Colonic mucosa (tissue), 4 donors: ENCODE measurements at regions not wholly inside any gene's neighbourhood (a gene's known extent, or its start where the extent isn't known, plus 50 kb on each side); places are given as distances from the start of the nearest gene placed in this dataset.

Source experiments
- DNase-seq: peaks from one replicate; pipeline ENCODE4 v3.0.0-alpha.2; 2020
- H3K27ac ChIP-seq: fragments of 200-600 bp; one replicate; pipeline ENCODE4 v1.8.0; 2021
- H3K27me3 ChIP-seq: fragments of 200-600 bp; one replicate; pipeline ENCODE4 v1.8.0; 2021
- H3K36me3 ChIP-seq: fragments of 200-600 bp; one replicate; pipeline ENCODE4 v1.8.0; 2021
- H3K4me1 ChIP-seq: fragments of 200-600 bp; one replicate; pipeline ENCODE4 v1.8.0; 2021; ENCODE audit warnings: mild to moderate bottlenecking
- H3K4me3 ChIP-seq: fragments of 200-600 bp; one replicate; pipeline ENCODE4 v1.8.0; 2021
- H3K9ac ChIP-seq, 2 donors: one replicate each; pipeline ENCODE4 v1.7.0; 2013; ENCODE audit warnings: control low read depth in 2 of 2, low read depth in 2 of 2, low read length in 2 of 2
- H3K9me3 ChIP-seq: fragments of 200-600 bp; one replicate; pipeline ENCODE4 v1.8.0; 2021
- intact Hi-C: fragments of 100-400 bp; cut with DNase I; formaldehyde crosslinking; loops from one replicate; pipeline ENCODE4 v1.14.1; 2022
- TF ChIP-seq, protein P1 (sequence below): fragments of 200-600 bp; IDR thresholded peaks from one replicate; pipeline ENCODE4 v1.8.0; 2022; ENCODE audit warnings: antibody characterized with exemption, mild to moderate bottlenecking
- donor health status: healthy.
- donor health status: DM: no; HTN: no; CAD: no.
- donor health status: DM: no; HTN: no; CAD: no.

DNA sequence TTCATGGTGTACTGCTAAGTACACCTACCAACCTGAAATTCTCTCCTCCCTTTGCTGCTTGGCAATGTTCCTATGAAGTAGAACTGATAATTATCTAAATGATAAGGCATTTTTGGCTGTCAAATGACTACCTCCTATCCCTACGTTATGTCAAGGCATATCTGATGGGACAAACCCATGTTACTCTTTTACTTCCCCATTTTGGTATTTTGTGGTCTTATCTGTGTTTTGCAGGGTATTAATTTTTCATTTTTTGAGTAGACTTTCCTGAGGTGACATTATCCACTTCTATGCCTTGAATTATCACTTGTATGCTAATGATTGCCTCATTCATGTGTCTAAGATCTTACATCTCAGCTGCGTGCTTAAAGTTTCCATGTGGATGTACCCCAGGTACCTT, 499.6 kb upstream of the B3GALT2 start:
- DNase-seq = no peak
- no peaks in the 10 kb centered on the region for H3K4me1 ChIP-seq
- H3K36me3 ChIP-seq = no peaks in the 10 kb centered on the region
- intact Hi-C loops = no loop called here
- no peak overlapping the region for H3K27ac ChIP-seq
- no peak overlapping the region for H3K4me3 ChIP-seq
- no peak overlapping the region for H3K9ac ChIP-seq
- H3K9me3 ChIP-seq = no peaks in the 10 kb centered on the region
- H3K27me3 ChIP-seq = no peaks in the 10 kb centered on the region
- TF ChIP-seq, protein P1, sequence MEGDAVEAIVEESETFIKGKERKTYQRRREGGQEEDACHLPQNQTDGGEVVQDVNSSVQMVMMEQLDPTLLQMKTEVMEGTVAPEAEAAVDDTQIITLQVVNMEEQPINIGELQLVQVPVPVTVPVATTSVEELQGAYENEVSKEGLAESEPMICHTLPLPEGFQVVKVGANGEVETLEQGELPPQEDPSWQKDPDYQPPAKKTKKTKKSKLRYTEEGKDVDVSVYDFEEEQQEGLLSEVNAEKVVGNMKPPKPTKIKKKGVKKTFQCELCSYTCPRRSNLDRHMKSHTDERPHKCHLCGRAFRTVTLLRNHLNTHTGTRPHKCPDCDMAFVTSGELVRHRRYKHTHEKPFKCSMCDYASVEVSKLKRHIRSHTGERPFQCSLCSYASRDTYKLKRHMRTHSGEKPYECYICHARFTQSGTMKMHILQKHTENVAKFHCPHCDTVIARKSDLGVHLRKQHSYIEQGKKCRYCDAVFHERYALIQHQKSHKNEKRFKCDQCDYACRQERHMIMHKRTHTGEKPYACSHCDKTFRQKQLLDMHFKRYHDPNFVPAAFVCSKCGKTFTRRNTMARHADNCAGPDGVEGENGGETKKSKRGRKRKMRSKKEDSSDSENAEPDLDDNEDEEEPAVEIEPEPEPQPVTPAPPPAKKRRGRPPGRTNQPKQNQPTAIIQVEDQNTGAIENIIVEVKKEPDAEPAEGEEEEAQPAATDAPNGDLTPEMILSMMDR = no peak

DNA sequence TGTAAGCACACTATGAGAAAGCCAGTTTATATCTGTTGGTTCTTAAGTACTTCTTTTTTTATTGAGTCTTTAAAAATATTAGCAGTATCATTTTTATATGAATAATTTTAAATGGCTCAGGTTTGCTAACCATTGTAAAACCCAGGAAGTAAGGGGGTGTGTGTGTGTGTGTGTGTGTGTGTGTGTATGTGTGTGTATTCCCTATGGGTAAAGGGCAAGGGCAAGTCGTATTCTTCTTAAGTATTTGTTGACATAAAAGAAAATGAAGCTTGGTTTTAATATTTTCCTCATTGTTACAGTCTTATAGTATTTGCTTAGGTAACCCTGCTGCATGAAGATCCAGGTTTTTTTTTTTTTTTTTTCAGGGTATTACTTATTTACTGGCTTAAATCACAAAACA, 495.0 kb upstream of the B3GALT2 start:
- Histone ChIP-seq H3K4me3 (no peak overlapping the region), H3K9ac (no peak overlapping the region), H3K9me3 (no peaks in the 10 kb centered on the region), H3K27ac (no peak overlapping the region), H3K27me3 (no peaks in the 10 kb centered on the region), H3K4me1 (no peaks in the 10 kb centered on the region), H3K36me3 (no peaks in the 10 kb centered on the region)
- TF ChIP-seq, protein P1 = no peak
- DNase-seq = no peak
- intact Hi-C loops = no loop called here

DNA sequence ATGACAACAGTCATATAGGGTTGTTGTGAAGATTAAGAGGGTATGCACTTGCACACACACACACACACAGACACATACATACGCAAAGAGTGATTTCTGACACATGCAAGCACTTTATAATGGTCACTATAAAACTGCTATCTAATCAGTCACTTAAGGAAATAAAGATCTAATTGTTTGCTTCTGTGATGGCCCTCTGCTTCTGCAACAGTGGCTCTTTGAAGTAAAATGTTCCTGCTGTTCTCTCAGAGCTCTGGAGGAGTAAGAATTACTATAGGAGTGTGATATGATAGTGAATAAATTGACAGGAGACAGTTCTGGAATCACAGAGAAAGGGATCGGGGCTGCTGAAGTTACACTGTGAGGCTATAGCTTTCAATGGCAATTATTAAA, 494.5 kb upstream of the B3GALT2 start:
- Histone ChIP-seq H3K9ac (no peak overlapping the region), H3K9me3 (no peaks in the 10 kb centered on the region), H3K27me3 (no peaks in the 10 kb centered on the region), H3K36me3 (no peaks in the 10 kb centered on the region), H3K4me3 (no peak overlapping the region), H3K27ac (no peak overlapping the region), H3K4me1 (no peaks in the 10 kb centered on the region)
- TF ChIP-seq, protein P1 = no peak
- intact Hi-C loops = no loop called here
- no peak for DNase-seq

DNA sequence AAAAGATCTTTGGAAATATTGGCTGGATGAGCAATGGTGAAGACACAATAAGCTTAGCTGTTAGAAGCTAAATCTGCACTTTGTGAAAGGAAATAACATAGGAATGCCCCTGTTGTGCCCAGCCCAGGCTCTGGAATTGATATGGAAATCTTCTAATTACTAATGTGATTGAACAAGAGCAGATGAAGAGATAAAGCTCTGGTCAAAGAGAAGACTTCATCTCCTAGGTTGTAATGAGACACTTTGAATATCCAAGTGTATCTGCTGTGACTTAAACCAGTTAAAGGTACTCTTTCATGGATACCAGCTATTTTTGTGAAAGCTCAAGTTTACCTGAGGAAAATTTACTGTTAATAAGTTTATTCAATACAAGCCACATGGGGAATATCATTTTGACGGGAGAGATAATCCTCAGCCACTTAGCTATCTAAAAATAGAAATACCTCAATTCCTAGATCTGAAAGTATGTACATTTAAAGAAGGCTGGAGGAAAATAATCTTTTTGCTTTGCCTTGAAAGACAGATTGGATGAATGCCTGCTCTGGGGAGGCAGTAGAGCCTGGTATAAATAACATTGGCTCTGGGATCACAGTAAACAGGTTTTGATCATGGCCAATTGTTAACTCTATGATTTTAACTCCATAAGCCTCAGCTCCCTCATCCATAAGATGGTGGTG, 494.0 kb upstream of the B3GALT2 start:
- Histone ChIP-seq H3K4me1 (peaks cover 4% of the 10 kb centered on the region), H3K27me3 (no peaks in the 10 kb centered on the region), H3K9ac (no peak overlapping the region), H3K9me3 (no peaks in the 10 kb centered on the region), H3K4me3 (no peak overlapping the region), H3K27ac (no peak overlapping the region), H3K36me3 (no peaks in the 10 kb centered on the region)
- intact Hi-C loops = no loop called here
- TF ChIP-seq, protein P1 = no peak
- DNase-seq = no peak

DNA sequence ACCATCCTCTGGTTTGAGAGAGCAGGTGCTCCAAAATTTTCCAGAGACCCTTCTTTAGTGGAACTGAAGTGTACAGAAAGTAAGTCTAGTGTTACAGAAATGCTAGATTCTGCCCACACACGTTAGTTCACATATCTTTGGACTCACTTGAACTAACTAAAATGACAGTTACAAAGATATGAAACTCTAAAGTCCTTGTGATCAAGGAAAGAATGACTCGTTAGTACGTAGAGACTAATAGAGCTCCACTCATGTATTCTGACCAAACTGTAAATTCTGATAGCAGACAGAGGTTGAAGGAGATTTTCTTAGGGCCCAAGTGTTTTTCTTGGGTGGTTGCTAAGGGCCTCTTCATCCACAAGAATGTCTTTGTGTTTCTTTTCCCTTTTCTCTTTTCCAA, 491.5 kb upstream of the B3GALT2 start:
- no peak overlapping the region for H3K4me3 ChIP-seq
- no peak overlapping the region for H3K27ac ChIP-seq
- no peaks in the 10 kb centered on the region for H3K9me3 ChIP-seq
- peaks cover 5% of the 10 kb centered on the region for H3K4me1 ChIP-seq
- intact Hi-C loops = no loop called here
- no peaks in the 10 kb centered on the region for H3K36me3 ChIP-seq
- H3K9ac ChIP-seq = no peak overlapping the region
- DNase-seq = no peak
- H3K27me3 ChIP-seq = no peaks in the 10 kb centered on the region
- TF ChIP-seq, protein P1 = no peak
